HG03354 (cell line): ENCODE measurements at regions not wholly inside any gene's neighbourhood (a gene's known extent, or its start where the extent isn't known, plus 50 kb on each side); places are given as distances from the start of the nearest gene placed in this dataset.
"Not testable (repeated sequence)": the region's sequence is repeated elsewhere in the genome, so short reads cannot be mapped to it uniquely, and the experiment has no call there.

Experiments used
- ATAC-seq: cut with Tn5 transposase; IDR thresholded peaks from one replicate; pipeline ENCODE4 v1.9.1; 2021; ENCODE audit warnings: mild to moderate bottlenecking; ENCODE audit not compliant: unreplicated experiment, poor library complexity, severe bottlenecking

DNA sequence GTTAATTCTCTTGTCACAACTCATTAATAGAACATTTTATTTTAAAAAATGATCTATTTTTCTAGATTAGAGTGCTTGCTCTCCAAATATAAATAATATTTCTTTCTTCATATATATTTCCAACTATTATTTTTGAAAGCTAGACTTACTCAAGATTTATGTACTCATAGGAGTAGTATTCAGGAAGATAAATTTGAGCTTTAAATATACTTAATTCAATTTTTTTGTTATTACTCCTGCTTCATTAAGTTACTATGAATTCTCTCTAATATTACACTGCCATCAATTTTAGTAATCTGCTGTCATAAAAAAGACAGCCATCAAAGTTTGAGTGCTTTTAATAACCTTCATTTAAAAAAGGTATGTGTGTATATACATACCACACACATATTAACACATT lies 161.9 kb upstream of the PCDH9 start:
- ATAC-seq = no peak

DNA sequence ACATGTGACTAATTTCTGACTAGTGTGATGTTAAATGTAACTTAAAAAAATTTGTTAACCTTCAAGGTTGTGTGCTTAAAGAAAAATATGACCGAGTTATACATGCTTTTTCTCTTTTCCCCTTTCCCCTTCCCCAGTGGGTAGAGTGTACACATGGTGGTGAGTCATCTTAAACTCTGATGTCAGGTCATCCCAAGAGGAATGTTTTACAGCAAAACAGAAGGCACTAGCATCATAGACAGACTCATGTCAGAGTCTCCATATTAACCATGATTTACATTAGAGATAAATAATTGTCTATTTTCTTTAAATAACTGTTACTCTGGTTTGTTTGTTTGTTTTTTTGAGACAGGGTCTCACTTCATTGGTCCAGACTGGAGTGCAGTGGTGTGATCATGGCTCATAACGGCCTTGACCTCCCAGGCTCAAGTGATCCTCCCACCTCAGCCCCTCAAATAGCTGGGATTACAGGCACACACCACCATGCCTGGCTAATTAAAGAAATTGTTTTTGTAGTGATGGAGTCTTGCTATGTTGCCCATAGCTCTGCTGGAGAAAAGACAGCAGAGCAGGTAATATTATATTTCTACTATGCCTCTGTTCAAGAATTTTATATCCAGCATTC lies 160.4 kb upstream of the PCDH9 start:
- no peak for ATAC-seq

DNA sequence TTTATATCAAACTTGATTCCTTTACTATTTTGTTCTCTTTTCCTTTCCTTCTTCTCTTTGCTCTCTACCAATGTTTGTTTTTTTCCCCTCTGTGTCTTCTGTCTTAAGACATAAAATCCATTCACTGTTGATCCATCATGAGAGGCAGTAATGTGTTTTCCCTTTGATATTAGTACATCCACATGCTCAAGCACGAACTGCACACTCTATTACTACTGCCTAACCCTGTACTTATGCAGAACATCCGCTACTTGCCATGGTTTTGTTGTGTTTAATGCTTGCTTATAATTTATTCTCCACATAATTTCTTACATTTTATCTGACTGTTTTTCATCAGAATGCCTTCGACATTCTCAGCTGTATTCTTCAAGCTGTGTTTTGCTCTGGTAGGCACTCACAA lies 159.0 kb upstream of the PCDH9 start:
- ATAC-seq = no peak

DNA sequence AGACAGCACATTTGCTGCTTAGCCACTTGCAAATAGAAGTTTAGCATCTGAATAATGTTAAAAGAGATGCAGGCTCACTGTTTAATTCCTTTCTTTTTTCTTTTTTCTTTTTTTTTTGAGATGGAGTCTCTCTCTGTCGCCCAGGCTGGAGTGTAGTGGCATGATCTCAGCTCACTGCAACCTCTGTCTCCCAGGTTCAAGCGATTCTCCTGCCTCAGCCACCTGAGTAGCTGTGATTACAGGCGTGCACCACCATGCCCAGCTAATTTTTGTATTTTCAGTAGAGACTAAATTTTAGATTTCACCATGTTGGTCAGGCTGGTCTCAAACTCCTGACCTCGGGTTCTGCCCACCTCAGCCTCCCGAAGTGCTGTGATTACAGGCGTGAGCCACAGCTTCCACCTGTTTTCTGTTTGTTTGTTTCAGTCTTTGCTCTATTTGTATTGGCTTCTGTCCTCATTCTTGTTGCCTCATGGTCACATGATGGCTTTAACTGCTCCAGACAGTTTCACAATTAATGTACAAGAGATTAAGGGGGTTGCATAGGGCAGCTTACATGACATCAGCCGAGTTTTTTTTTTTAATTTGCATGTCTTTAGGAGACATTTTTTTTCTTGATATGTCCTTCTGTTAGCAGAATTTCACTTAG lies 153.1 kb upstream of the PCDH9 start:
- not testable (repeated sequence) for ATAC-seq

DNA sequence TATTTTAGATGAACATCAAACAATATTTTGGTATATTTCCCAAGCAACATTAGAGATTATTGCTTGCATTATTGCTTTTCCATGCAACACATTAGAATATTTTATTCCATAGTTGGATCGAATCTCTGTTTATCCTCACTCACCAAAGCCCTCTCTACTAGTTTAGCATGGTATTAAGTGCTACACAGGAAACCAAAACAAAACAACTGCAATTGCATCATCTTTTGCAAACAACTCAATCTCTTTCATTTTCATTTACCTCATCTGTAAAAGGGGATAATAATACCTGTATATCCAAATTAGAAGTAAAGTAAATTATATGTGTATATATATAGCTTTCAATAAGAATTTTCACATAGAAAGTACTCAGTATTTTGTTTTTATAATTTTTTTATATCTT lies 147.8 kb upstream of the PCDH9 start:
- no peak for ATAC-seq

DNA sequence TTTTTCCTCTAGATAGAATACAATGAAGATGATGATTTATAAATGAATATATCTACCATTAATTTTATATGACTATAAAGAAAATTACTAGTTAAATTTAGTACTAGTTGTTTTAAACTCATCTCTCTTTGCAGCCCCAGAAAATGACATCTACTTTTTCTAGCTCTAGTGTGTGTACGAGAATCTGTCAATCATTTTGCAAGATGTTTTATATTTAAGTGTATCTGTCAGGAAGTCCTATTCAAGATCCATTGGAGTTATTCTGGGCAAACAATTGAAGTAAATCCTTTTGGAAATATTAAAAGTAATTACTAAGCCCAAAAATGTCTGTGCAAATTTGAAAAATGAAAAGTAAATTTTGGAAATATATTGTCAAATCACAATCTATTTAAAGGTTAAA lies 144.3 kb upstream of the PCDH9 start:
- ATAC-seq = no peak

DNA sequence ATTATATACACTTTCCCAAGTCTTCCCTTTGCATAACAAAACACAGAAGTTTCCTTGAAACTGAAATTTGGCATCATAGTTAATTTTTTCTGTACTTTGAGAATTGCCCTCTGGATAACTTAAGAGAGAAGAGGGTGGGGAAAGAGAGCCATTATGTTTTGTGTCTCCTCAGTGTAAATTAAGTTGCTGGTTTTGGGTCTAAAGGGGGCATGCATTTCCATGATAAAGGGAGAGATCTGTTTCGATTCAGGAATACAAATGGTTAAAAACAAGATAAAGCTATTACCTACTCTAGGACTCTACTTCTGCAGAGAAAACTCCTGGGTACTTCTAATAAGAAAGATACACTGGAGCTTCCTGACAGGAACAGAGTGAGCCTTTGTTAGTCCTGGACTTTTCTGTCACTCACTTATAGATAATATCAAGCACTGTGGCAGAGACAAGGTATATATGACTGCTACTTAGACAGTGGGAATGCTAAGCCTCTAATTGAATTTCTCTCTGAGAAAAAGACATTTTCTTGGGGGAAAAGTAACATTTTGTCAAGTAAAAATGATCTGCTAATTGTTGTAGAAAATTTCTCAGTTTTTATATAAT lies 142.8 kb upstream of the PCDH9 start:
- ATAC-seq = no peak

DNA sequence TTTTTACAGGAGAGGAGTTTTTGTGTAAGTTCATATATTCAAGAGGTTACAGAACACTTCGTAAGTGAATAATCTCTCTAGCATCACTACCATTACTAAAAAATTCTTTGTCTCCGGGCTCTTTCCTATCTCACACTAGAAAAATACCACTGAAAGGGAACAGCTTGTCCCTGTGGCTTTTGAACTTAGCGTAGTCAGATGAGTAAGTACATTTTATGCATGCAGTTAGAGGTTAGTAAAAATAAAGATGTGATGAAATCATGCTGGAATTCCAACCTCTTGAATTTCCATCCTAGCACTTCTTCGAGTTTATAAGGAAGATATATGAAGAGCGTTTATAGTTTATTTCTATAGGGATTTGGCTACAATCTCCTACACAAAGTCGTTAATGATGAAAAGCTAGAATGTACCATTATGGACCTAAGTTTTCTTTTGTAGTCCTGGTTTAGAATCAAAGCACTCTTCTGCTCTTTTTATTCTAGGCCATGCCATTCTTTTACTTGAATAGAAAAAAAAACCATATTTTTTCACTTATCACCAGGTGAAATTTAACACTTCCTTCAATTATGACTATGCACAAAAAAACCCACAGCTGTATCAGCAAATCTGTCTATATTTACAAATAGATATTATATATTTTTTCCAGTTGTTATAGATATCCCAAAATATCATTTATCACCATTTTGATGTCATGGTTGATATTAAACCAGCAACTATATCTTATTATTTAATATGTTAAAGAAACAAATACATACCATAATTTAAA lies 139.9 kb upstream of the PCDH9 start:
- ATAC-seq = no peak

DNA sequence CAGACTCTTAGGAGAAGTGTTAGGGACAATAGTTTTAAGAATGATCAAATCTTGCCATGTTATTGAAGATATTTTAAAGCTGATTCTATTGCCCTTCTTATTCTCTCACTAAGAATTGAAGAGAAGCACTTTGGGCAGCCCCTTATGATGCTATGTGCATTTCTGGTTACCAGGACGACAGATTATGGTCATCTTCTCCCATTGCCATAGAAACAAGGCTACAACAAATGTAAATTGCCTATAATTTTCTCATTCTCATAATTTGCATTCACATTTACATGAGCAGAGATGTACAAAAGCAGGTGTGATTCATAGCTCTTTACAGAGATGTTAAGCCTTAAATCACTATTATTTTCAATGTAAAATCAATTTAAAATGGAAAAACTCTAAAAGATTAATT lies 137.3 kb upstream of the PCDH9 start:
- no peak for ATAC-seq

DNA sequence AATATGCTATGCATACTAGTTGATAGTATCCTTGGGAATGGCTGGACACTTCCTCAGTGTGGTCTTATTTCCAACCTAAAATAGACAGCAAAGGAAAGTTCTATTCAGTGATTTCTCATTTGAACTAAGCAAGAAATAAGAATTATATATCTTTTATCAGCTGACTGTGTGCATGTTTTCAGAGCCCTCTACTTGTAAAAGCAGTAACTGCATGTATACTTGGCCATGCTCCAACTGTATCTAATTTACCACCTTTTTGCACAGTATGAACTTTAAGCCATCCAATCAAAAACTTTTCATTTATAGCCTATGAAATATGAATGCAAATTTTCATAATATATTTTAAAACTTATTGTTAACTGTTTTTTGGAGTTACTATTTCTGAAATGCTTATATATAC lies 136.4 kb upstream of the PCDH9 start:
- no peak for ATAC-seq

DNA sequence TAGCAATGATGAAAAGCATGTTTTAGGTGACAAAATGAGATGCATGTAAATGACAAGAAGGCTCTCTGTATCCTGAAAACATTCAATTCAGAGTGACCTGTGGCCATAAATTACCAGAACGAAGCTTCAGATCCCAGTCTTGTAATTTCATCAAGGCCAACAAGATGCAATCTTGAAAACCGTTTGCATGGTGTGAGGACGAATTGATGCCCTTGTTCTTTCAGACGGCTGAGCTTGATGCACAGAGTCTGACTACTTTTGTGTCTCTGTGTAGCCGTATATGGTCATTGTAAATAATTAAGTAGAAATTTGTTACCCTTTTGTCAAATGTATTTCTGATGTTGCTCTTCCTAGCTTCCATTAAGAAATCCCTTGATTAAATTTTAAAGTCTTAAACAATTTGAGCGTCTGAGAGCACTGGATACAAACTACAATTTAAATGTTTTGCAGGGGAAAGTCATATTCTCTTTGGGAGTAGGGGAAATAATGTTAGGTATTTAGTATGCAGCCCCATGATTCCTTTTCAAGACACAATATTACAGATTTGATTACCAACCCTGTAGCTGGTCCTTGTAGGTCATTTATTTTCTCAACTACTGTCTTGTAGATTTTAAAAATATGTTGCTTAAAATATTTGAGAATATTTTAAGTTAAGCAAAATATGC lies 125.8 kb upstream of the PCDH9 start:
- ATAC-seq = no peak

DNA sequence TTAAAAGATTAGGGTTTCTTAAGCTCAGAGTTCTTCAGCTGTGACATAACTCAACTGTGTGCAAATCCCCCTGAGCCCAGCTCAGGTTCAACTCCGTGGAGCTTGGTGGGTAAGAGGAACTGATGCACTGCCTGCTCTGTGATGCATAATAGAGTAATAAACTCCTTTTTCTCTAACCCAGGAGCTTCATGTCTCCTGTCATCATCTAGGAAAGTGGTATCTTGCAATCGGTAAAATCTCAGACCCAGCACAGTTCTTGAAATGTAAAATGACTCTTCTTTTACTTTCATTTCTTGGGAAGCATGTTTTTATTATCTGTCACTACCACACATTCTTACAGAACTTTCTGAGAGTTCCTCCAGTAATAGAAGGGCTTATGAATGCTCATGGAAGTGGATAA lies 123.8 kb upstream of the PCDH9 start:
- peak; percentile 79 for ATAC-seq

DNA sequence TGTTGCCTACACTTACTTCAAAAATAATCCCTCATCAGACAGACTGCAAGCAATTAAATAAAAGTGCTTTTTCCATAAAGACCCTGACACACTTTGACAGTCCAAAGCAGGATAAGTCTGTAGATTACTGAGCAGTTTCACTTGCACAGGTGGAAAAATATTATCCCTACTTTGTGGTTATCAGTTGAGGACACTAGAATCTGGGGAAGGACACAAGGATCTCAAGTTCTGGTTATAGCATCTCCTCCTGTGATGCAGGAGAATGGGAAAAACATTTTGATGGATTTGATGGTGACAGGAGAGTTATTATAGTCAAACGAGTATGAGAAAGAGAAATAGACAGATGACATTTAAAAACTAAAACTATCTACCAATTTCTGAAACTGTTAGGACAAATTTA lies 122.9 kb upstream of the PCDH9 start:
- no peak for ATAC-seq

DNA sequence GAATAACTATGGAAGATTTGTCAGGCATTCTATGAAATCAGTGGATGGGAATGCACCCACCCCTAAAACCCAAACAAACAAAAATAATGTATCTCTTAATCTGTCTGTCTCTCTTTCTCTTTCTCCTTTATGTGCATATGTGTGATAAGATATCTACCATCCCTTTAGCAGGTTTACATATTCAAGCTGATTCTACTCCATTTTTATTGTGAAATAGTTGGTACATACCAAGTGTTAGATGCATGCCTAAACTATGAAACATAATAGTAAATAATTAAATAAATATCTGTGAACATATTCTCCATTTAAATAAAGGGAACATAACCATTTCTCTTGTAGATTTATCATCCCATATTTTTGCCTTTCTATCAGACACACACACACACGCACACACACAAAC lies 121.8 kb upstream of the PCDH9 start:
- ATAC-seq = no peak

DNA sequence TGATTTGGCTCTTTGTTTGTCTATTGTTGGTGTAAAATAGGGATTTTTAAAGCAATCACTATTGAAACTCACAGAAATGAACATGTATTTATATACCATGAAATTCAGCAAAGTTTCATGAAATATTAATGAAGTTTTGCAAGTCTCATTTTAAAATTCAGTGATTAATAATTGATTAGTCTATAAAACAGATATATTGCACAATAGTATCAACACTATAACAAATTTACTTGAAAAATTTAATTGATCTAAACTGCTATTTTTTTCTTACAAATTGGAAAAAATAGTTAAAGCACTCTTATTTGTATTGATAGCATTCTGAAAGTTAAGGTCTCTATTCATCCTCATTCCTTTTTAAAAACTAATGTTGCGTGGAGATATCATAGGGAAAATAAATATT lies 121.0 kb upstream of the PCDH9 start:
- ATAC-seq = no peak

DNA sequence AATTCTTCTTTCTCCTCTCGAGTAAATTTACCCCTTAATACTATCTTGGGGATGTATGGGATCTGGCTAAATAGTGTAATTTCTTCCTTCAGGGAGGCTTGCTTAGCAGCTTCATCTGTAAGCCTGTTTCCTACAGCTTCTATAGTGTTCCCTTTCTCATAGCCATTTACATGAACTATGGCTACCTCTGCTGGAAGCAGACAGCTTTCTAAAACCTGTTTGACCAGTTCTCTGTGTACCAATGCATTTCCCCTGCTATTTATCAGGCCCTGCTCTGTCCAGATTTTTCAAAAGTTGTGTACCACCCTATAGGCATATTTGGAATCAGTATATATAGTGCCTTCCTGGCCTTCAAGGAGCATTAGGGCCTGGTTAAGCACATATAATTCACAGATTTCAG lies 113.6 kb upstream of the PCDH9 start:
- ATAC-seq = no peak

DNA sequence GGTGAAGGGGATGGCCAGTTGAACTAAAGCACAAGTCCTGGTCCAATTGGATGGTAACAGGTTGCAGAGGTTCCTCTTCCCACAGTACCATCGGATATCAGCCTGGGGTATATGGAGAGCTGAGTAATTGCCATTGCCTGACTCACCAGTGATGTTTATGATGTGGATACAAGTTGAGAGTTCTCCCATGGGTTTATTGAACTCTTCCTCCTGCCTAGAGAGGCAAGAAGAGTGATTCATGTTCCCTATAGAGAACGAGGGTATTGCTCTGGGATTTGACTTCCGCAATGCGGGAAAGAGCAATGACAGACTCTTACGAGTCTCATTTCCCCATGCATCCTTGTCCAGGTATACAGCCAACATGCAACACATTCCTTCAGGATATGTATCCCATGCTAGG lies 111.3 kb upstream of the PCDH9 start:
- no peak for ATAC-seq

DNA sequence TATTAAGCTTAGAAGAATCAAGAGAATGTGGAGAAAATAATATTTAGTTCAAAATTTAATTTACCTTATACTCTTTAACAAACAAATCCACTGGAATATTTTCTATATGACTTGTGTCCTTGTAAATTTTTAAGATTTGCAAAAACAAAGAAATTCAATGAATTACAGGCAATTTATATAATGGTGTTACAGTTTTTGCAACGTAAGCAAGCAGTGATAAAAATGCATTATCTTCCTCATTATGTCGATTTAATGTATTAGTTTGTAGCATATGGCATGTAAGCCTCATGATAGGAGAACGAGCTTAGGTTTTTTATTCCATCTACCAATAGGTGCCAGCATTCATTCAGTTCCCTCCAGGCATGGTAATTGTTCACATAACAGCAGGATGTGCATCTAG lies 100.0 kb upstream of the PCDH9 start:
- ATAC-seq = no peak

DNA sequence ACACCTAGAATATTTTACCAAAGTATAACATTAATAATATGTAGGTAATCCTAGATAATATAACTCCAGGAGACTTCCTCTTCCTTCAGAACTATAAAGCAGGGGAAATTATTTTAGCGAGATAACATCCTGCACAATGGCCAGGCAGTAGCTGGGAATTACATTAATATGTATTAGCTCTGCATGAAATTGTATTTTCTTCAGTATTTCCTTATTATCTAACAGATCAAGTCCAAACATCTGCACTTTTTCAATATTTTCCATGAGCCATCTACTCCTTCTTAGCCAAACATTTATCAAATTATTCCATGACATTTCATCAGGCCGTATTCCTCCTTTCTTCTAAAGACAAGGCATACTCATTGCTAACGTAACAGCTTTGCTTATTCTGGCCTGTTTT lies 98.8 kb upstream of the PCDH9 start:
- ATAC-seq = no peak

DNA sequence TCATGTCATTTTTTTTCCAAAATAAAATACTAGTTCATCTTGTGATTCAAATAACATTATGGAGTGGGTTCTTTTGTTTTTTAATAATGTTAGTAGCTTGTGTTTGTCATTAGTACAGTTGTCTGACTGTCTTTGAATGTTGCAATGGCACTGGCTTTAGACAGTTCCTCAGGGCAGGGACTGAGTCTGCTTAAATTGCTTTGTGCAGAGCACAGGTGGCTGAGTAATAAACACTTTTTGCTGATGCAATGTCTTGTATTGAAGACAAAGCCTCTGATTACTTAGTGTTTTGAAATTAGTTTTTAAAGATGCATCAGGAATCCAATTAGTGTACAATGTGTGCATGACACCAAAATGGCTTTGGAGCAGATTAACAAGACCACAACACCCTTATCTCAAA lies 88.7 kb upstream of the PCDH9 start:
- no peak for ATAC-seq
